ENCODE measurements at regions not wholly inside any gene's neighbourhood (a gene's known extent, or its start where the extent isn't known, plus 50 kb on each side); places are given as distances from the start of the nearest gene placed in this dataset.
"Not testable (repeated sequence)": the region's sequence is repeated elsewhere in the genome, so short reads cannot be mapped to it uniquely, and the experiment has no call there.

- no peak for DNase-seq (ENCODE audit: low spot score)
Observed at GRCh38 chr5:42242881-42243485, 180.3 kb upstream of the GHR start.

GRCh38 chr5:42252306-42252705 lies 170.9 kb upstream of the GHR start:
- DNase-seq (ENCODE audit: low spot score) = no peak

GRCh38 chr5:42259914-42260313 lies 163.3 kb upstream of the GHR start:
- DNase-seq (ENCODE audit: low spot score) = not testable (repeated sequence)

GRCh38 chr5:42267091-42267490 lies 156.1 kb upstream of the GHR start:
- no peak for DNase-seq (ENCODE audit: low spot score)

GRCh38 chr5:42268170-42268569 lies 155.1 kb upstream of the GHR start:
- not testable (repeated sequence) for DNase-seq (ENCODE audit: low spot score)

- DNase-seq (ENCODE audit: low spot score) = no peak
Observed at GRCh38 chr5:42268630-42269029, 154.6 kb upstream of the GHR start.

GRCh38 chr5:42270771-42271170 lies 152.5 kb upstream of the GHR start:
- DNase-seq (ENCODE audit: low spot score) = no peak

- DNase-seq (ENCODE audit: low spot score) = no peak
Observed at GRCh38 chr5:42274913-42275312, 148.3 kb upstream of the GHR start.

GRCh38 chr5:42277293-42277692 lies 145.9 kb upstream of the GHR start:
- no peak for DNase-seq (ENCODE audit: low spot score)

GRCh38 chr5:42284584-42284983 lies 138.7 kb upstream of the GHR start:
- no peak for DNase-seq (ENCODE audit: low spot score)

GRCh38 chr5:42285230-42285629 lies 138.0 kb upstream of the GHR start:
- no peak for DNase-seq (ENCODE audit: low spot score)

- DNase-seq (ENCODE audit: low spot score) = no peak
Observed at GRCh38 chr5:42300496-42300895, 122.7 kb upstream of the GHR start.

GRCh38 chr5:42301349-42301748 lies 121.9 kb upstream of the GHR start:
- no peak for DNase-seq (ENCODE audit: low spot score)

GRCh38 chr5:42302186-42302585 lies 121.1 kb upstream of the GHR start:
- no peak for DNase-seq (ENCODE audit: low spot score)

GRCh38 chr5:42306287-42306686 lies 117.0 kb upstream of the GHR start:
- DNase-seq (ENCODE audit: low spot score) = no peak

- no peak for DNase-seq (ENCODE audit: low spot score)
Observed at GRCh38 chr5:42309865-42310264, 113.4 kb upstream of the GHR start.

- DNase-seq (ENCODE audit: low spot score) = no peak
Observed at GRCh38 chr5:42315214-42315613, 108.0 kb upstream of the GHR start.

- no peak for DNase-seq (ENCODE audit: low spot score)
Observed at GRCh38 chr5:42317575-42317974, 105.7 kb upstream of the GHR start.

- not testable (repeated sequence) for DNase-seq (ENCODE audit: low spot score)
Observed at GRCh38 chr5:42319546-42319945, 103.7 kb upstream of the GHR start.

GRCh38 chr5:42321785-42322184 lies 101.5 kb upstream of the GHR start:
- no peak for DNase-seq (ENCODE audit: low spot score)

GRCh38 chr5:42337143-42337542 lies 86.1 kb upstream of the GHR start:
- DNase-seq (ENCODE audit: low spot score) = no peak

- no peak for DNase-seq (ENCODE audit: low spot score)
Observed at GRCh38 chr5:42337607-42338006, 85.6 kb upstream of the GHR start.

- no peak for DNase-seq (ENCODE audit: low spot score)
Observed at GRCh38 chr5:42338136-42338535, 85.1 kb upstream of the GHR start.

- DNase-seq (ENCODE audit: low spot score) = no peak
Observed at GRCh38 chr5:42349163-42349562, 74.1 kb upstream of the GHR start.

GRCh38 chr5:42351956-42352355 lies 71.3 kb upstream of the GHR start:
- no peak for DNase-seq (ENCODE audit: low spot score)

Data from germinal center (tissue), 1 donor.